HepG2 (cell line): ENCODE measurements at regions not wholly inside any gene's neighbourhood (a gene's known extent, or its start where the extent isn't known, plus 50 kb on each side); places are given as distances from the start of the nearest gene placed in this dataset.

ENCODE experiments used
- BHLHE40 ChIP-seq: IDR thresholded peaks from 2 replicates; pipeline ENCODE4 v1.6.1; 2011; ENCODE audit warnings: low read length, improper control_type of control experiment
- CTCF ChIP-seq: sonication (generic); formaldehyde crosslinking; IDR thresholded peaks from 2 replicates; pipeline ENCODE4 v1.5.0; 2020; ENCODE audit warnings: mild to moderate bottlenecking, missing genetic modification reagents, moderate library complexity
- DDIT3 ChIP-seq: sonication (generic); formaldehyde crosslinking; IDR thresholded peaks from 2 replicates; pipeline ENCODE4 v1.4.0; 2020; ENCODE audit warnings: mild to moderate bottlenecking, missing genetic modification reagents
- HOXA7 ChIP-seq: sonication (generic); formaldehyde crosslinking; IDR thresholded peaks from 2 replicates; pipeline ENCODE4 v1.8.1; 2022; ENCODE audit warnings: mild to moderate bottlenecking, missing genetic modification reagents, moderate library complexity
- MAFK ChIP-seq, 2 experiments: IDR thresholded peaks in 1 of 2; conservative IDR thresholded peaks in 1 of 2; 2 replicates each; pipeline ENCODE4 v1.6.1; 2011; ENCODE audit warnings: improper control_type of control experiment in 2 of 2, low read length in 2 of 2
- MXD4 ChIP-seq: IDR thresholded peaks from 2 replicates; pipeline ENCODE4 v1.6.1; 2016; ENCODE audit warnings: mild to moderate bottlenecking, missing biosample characterization, missing genetic modification reagents
- MYC ChIP-seq: sonication (generic); formaldehyde crosslinking; IDR thresholded peaks from 2 replicates; pipeline ENCODE4 v1.9.0; 2021; ENCODE audit warnings: missing genetic modification reagents, borderline replicate concordance
- POLR2A ChIP-seq, 2 experiments: IDR thresholded peaks; 2 replicates each; pipeline ENCODE4 v1.6.1; 2011; ENCODE audit warnings: low read depth in 2 of 2, low read length in 2 of 2, mild to moderate bottlenecking in 1 of 2, moderate library complexity in 1 of 2; ENCODE audit not compliant: insufficient read depth in 1 of 2
- UBTF ChIP-seq: sonication (generic); formaldehyde crosslinking; IDR thresholded peaks from 2 replicates; pipeline ENCODE4 v1.4.0; 2020; ENCODE audit warnings: mild to moderate bottlenecking, missing genetic modification reagents
- ZFP91 ChIP-seq: sonication (generic); formaldehyde crosslinking; IDR thresholded peaks from 2 replicates; pipeline ENCODE4 v1.9.0; 2022; ENCODE audit warnings: missing genetic modification reagents, mild to moderate bottlenecking, borderline replicate concordance
- ZNF317 ChIP-seq: sonication (generic); formaldehyde crosslinking; IDR thresholded peaks from 2 replicates; pipeline ENCODE4 v1.5.0; 2020; ENCODE audit warnings: mild to moderate bottlenecking, missing genetic modification reagents
- ZNF780A ChIP-seq: sonication (generic); formaldehyde crosslinking; IDR thresholded peaks from 2 replicates; pipeline ENCODE4 v1.8.0; 2022; ENCODE audit warnings: mild to moderate bottlenecking, missing genetic modification reagents, moderate library complexity

- TF ChIP-seq MXD4 (CRISPR knock-in tag) = no peak
- no peak for TF ChIP-seq CTCF (CRISPR knock-in tag)
- TF ChIP-seq UBTF (CRISPR knock-in tag) = no peak
- TF ChIP-seq MAFK (conservative IDR thresholded peaks at IDR 0.05 in 1 of 2, IDR thresholded peaks at IDR 0.05 in 1 of 2; ENCODE audit: low read length in 2 of 2) = no peak
- TF ChIP-seq BHLHE40 = no peak
- no peak for TF ChIP-seq ZNF317
- TF ChIP-seq ZFP91 (CRISPR knock-in tag) = no peak
- no peak for TF ChIP-seq HOXA7 (CRISPR knock-in tag)
- no peak for TF ChIP-seq DDIT3
- no peak for TF ChIP-seq ZNF780A (CRISPR knock-in tag)
- TF ChIP-seq MYC (CRISPR knock-in tag) = no peak
- TF ChIP-seq POLR2A (IDR thresholded peaks at IDR 0.05; ENCODE audit: insufficient read depth in 1 of 2, low read depth in 2 of 2, low read length in 2 of 2) = no peak
Observed at GRCh38 chr1:90841473-90841872, 124.4 kb upstream of the BARHL2 start.
